ENCODE measurements at regions not wholly inside any gene's neighbourhood (a gene's known extent, or its start where the extent isn't known, plus 50 kb on each side); places are given as distances from the start of the nearest gene placed in this dataset.

DNA sequence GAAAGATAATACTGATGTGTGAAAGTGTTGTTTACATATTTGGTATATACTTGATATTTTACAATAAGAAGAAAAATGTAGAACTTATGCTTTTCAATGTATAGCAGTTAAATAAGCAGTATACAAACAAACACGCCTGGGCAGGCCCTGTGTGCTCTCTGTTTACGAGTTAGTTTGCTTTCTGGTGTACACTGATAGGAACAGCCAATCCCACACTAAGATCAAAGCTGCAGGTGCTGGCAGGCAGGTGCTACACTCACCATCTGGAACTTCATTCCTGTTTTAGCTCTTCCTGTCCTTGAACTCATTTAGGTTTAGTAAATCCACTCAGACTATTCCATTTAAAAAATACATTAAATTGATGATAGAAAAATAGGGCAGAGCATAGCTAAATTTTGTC lies 614.7 kb upstream of the ST8SIA4 start (continued):
- TF ChIP-seq FOXA1 (IDR thresholded peaks at IDR 0.05), result no peak

- Histone ChIP-seq H3K4me1 (ENCODE audit: control insufficient read depth in 4 of 4, insufficient read depth in 4 of 4, low read length in 3 of 4) (no peaks in the 10 kb centered on the region), H3K36me3 (ENCODE audit: control insufficient read depth in 4 of 4, insufficient read depth in 3 of 4, low read depth in 1 of 4, low read length in 3 of 4) (no peaks in the 10 kb centered on the region), H3K27me3 (ENCODE audit: control insufficient read depth in 4 of 4, insufficient read depth in 4 of 4, low read length in 3 of 4) (no peaks in the 10 kb centered on the region), H3K9ac (ENCODE audit: low read depth in 1 of 2, low read length in 2 of 2) (no peak overlapping the region), H3K27ac (ENCODE audit: low read depth in 1 of 2, low read length in 2 of 2) (no peak overlapping the region), H3K9me3 (ENCODE audit: control insufficient read depth in 4 of 4, low read length in 3 of 4) (no peaks in the 10 kb centered on the region), H3K4me3 (ENCODE audit: low read depth in 1 of 3, low read length in 3 of 3) (no peak overlapping the region)
- DNase-seq (ENCODE audit: low spot score), result no peak
- TF ChIP-seq FOXA1 (IDR thresholded peaks at IDR 0.05) (no peak), GABPA (IDR thresholded peaks at IDR 0.05 in 1 of 2, conservative IDR thresholded peaks at IDR 0.05 in 1 of 2) (no peak), CTCF (IDR thresholded peaks at IDR 0.05; ENCODE audit: low read depth, low read length, missing input control) (no peak)
- WGBS, result 71% methylated on average over 2 of the region's 2 CpGs
These were observed 612.6 kb upstream of the ST8SIA4 start for GRCh38 chr5:101515721-101516120.

GRCh38 chr5:101505891-101506570 lies 602.9 kb upstream of the ST8SIA4 start:
- TF ChIP-seq YY1 (IDR thresholded peaks at IDR 0.05), result no peak
- TF ChIP-seq, protein P1, sequence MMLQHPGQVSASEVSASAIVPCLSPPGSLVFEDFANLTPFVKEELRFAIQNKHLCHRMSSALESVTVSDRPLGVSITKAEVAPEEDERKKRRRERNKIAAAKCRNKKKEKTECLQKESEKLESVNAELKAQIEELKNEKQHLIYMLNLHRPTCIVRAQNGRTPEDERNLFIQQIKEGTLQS (IDR thresholded peaks at IDR 0.05), result no peak
- TF ChIP-seq HNF4A (conservative IDR thresholded peaks at IDR 0.05), result no peak
- TF ChIP-seq, protein P2, sequence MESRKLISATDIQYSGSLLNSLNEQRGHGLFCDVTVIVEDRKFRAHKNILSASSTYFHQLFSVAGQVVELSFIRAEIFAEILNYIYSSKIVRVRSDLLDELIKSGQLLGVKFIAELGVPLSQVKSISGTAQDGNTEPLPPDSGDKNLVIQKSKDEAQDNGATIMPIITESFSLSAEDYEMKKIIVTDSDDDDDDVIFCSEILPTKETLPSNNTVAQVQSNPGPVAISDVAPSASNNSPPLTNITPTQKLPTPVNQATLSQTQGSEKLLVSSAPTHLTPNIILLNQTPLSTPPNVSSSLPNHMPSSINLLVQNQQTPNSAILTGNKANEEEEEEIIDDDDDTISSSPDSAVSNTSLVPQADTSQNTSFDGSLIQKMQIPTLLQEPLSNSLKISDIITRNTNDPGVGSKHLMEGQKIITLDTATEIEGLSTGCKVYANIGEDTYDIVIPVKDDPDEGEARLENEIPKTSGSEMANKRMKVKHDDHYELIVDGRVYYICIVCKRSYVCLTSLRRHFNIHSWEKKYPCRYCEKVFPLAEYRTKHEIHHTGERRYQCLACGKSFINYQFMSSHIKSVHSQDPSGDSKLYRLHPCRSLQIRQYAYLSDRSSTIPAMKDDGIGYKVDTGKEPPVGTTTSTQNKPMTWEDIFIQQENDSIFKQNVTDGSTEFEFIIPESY (IDR thresholded peaks at IDR 0.05), result no peak
- TF ChIP-seq REST (IDR thresholded peaks at IDR 0.05), result no peak
- TF ChIP-seq GABPA (IDR thresholded peaks at IDR 0.05 in 1 of 2, conservative IDR thresholded peaks at IDR 0.05 in 1 of 2), result no peak
- no peak for TF ChIP-seq SP1 (IDR thresholded peaks at IDR 0.05)
- no peak for TF ChIP-seq FOXA1 (IDR thresholded peaks at IDR 0.05)
- Histone ChIP-seq H3K9ac (ENCODE audit: low read depth in 1 of 2, low read length in 2 of 2) (no peak overlapping the region), H3K27me3 (ENCODE audit: control insufficient read depth in 4 of 4, insufficient read depth in 4 of 4, low read length in 3 of 4) (no peaks in the 10 kb centered on the region), H3K36me3 (ENCODE audit: control insufficient read depth in 4 of 4, insufficient read depth in 3 of 4, low read depth in 1 of 4, low read length in 3 of 4) (no peaks in the 10 kb centered on the region), H3K27ac (ENCODE audit: low read depth in 1 of 2, low read length in 2 of 2) (no peak overlapping the region), H3K9me3 (ENCODE audit: control insufficient read depth in 4 of 4, low read length in 3 of 4) (peaks cover 0 to 3% (median 0%) of the 10 kb centered on the region in 4 donors), H3K4me3 (ENCODE audit: low read depth in 1 of 3, low read length in 3 of 3) (no peak overlapping the region), H3K4me1 (ENCODE audit: control insufficient read depth in 4 of 4, insufficient read depth in 4 of 4, low read length in 3 of 4) (no peaks in the 10 kb centered on the region)
- DNase-seq (ENCODE audit: low spot score), result no peak
- 90% methylated on average over 25 of the region's 25 CpGs for WGBS

All from liver (tissue), 8 donors.